Mesendoderm (in vitro differentiated cells): ENCODE measurements at regions not wholly inside any gene's neighbourhood (a gene's known extent, or its start where the extent isn't known, plus 50 kb on each side); places are given as distances from the start of the nearest gene placed in this dataset.
A peak's percentile ranks its signal among the peaks of the same experiment; 100 is the strongest.

Experiments
- DNase-seq: peaks from one replicate; pipeline ENCODE4 v3.0.0; 2013
- H2AK5ac ChIP-seq: 2 replicates; pipeline ENCODE4 v1.6.1; 2013; ENCODE audit warnings: low read length, inconsistent platforms
- H2BK120ac ChIP-seq: 2 replicates; pipeline ENCODE4 v1.6.1; 2013; ENCODE audit warnings: low read depth, mild to moderate bottlenecking, low read length, moderate library complexity, mixed read lengths
- H2BK15ac ChIP-seq: replicated peaks from 2 replicates; pipeline ENCODE4 v1.6.1; 2013; ENCODE audit warnings: low read depth, mild to moderate bottlenecking, moderate library complexity
- H2BK5ac ChIP-seq: 2 replicates; pipeline ENCODE4 v1.6.1; 2013; ENCODE audit warnings: low read length, inconsistent platforms
- H3K18ac ChIP-seq: 2 replicates; pipeline ENCODE4 v1.6.1; 2013; ENCODE audit warnings: mild to moderate bottlenecking, low read length, mixed read lengths
- H3K23ac ChIP-seq: one replicate; pipeline ENCODE4 v1.6.1; 2013; ENCODE audit warnings: low read length
- H3K27ac ChIP-seq: 2 replicates; pipeline ENCODE4 v1.5.1; 2013; ENCODE audit warnings: low read depth, mild to moderate bottlenecking, inconsistent platforms, low read length, moderate library complexity
- H3K27me3 ChIP-seq: 2 replicates; pipeline ENCODE4 v1.6.1; 2013; ENCODE audit warnings: low read length, control low read depth, mild to moderate bottlenecking, inconsistent platforms; ENCODE audit not compliant: insufficient read depth, poor library complexity
- H3K36me3 ChIP-seq: 2 replicates; pipeline ENCODE4 v1.6.1; 2013; ENCODE audit warnings: low read length, inconsistent platforms; ENCODE audit not compliant: control insufficient read depth, insufficient read depth
- H3K4ac ChIP-seq: one replicate; pipeline ENCODE4 v1.6.1; 2013; ENCODE audit warnings: low read depth, mild to moderate bottlenecking, low read length, moderate library complexity
- H3K4me1 ChIP-seq: 2 replicates; pipeline ENCODE4 v1.6.1; 2013; ENCODE audit warnings: low read depth, low read length, inconsistent platforms; ENCODE audit not compliant: control insufficient read depth
- H3K4me2 ChIP-seq: 2 replicates; pipeline ENCODE4 v1.6.1; 2013; ENCODE audit warnings: low read length
- H3K4me3 ChIP-seq: 2 replicates; pipeline ENCODE4 v1.5.1; 2013; ENCODE audit warnings: mild to moderate bottlenecking, low read length
- H3K56ac ChIP-seq: one replicate; pipeline ENCODE4 v1.6.1; 2013; ENCODE audit warnings: low read length
- H3K79me1 ChIP-seq: 2 replicates; pipeline ENCODE4 v1.6.1; 2013; ENCODE audit warnings: low read length, inconsistent platforms
- H3K79me2 ChIP-seq: 2 replicates; pipeline ENCODE4 v1.6.1; 2013; ENCODE audit warnings: mild to moderate bottlenecking, low read length; ENCODE audit not compliant: control insufficient read depth, insufficient read depth
- H3K9ac ChIP-seq: 2 replicates; pipeline ENCODE4 v1.6.1; 2013; ENCODE audit warnings: low read length, inconsistent platforms
- H4K5ac ChIP-seq: one replicate; pipeline ENCODE4 v1.6.1; 2013; ENCODE audit warnings: low read length
- H4K8ac ChIP-seq: one replicate; pipeline ENCODE4 v1.6.1; 2013; ENCODE audit warnings: low read depth, mild to moderate bottlenecking, control low read depth, low read length, moderate library complexity
- WGBS: extraction: QIAGEN DNeasy Blood & Tissue Kit; methylation state at CpG from one replicate; pipeline ENCODE4 v1.1.7; 2013; ENCODE audit warnings: low lambda C conversion rate, missing lambda C conversion rate; ENCODE audit not compliant: insufficient coverage; ENCODE audit errors: extremely low coverage; 5-methylcytosine and 5-hydroxymethylcytosine counted together

- no peak overlapping the region for H2AK5ac ChIP-seq
- H2BK120ac ChIP-seq, result peak overlapping the region; percentile 12
- H3K79me2 ChIP-seq, result no peaks in the 10 kb centered on the region
- H3K23ac ChIP-seq, result no peak overlapping the region
- H3K27me3 ChIP-seq, result no peaks in the 10 kb centered on the region
- H3K4me1 ChIP-seq, result peaks cover 3% of the 10 kb centered on the region
- WGBS, result no CpG with 5 or more reads among the region's 3 CpGs
- H2BK15ac ChIP-seq, result no peak overlapping the region
- no peak overlapping the region for H2BK5ac ChIP-seq
- no peak overlapping the region for H3K18ac ChIP-seq
- H3K36me3 ChIP-seq, result no peaks in the 10 kb centered on the region
- no peak overlapping the region for H3K4ac ChIP-seq
- H4K5ac ChIP-seq, result no peak overlapping the region
- H3K4me2 ChIP-seq, result no peak overlapping the region
- no peaks in the 10 kb centered on the region for H3K79me1 ChIP-seq
- H3K27ac ChIP-seq, result no peak overlapping the region
- no peak overlapping the region for H4K8ac ChIP-seq
- H3K56ac ChIP-seq, result no peak overlapping the region
- no peak for DNase-seq
- no peak overlapping the region for H3K4me3 ChIP-seq
- no peak overlapping the region for H3K9ac ChIP-seq
These were observed 127.3 kb upstream of the ZNF608 start for GRCh38 chr5:124873713-124874112.

- no peak for DNase-seq
- no peak overlapping the region for H2BK5ac ChIP-seq
- H3K9ac ChIP-seq, result no peak overlapping the region
- no peak overlapping the region for H3K4me2 ChIP-seq
- no peak overlapping the region for H2BK15ac ChIP-seq
- no peak overlapping the region for H3K27ac ChIP-seq
- H3K79me1 ChIP-seq, result no peaks in the 10 kb centered on the region
- peak overlapping the region; percentile 35 for H3K56ac ChIP-seq
- no peak overlapping the region for H3K23ac ChIP-seq
- H3K4me1 ChIP-seq, result peaks cover 3% of the 10 kb centered on the region
- no peak overlapping the region for H2BK120ac ChIP-seq
- H2AK5ac ChIP-seq, result no peak overlapping the region
- no peak overlapping the region for H3K4ac ChIP-seq
- no peak overlapping the region for H3K18ac ChIP-seq
- no peaks in the 10 kb centered on the region for H3K79me2 ChIP-seq
- H4K8ac ChIP-seq, result no peak overlapping the region
- no peak overlapping the region for H3K4me3 ChIP-seq
- no peaks in the 10 kb centered on the region for H3K27me3 ChIP-seq
- WGBS, result no CpG with 5 or more reads among the region's 1 CpG
- no peak overlapping the region for H4K5ac ChIP-seq
- H3K36me3 ChIP-seq, result no peaks in the 10 kb centered on the region
These were observed 130.1 kb upstream of the ZNF608 start for GRCh38 chr5:124876566-124876965.

GRCh38 chr5:124876983-124877382 lies 130.5 kb upstream of the ZNF608 start:
- Histone ChIP-seq H3K18ac (no peak overlapping the region), H3K9ac (no peak overlapping the region), H3K4ac (no peak overlapping the region), H3K27ac (no peak overlapping the region), H3K79me1 (no peaks in the 10 kb centered on the region), H2BK5ac (no peak overlapping the region), H2BK15ac (no peak overlapping the region), H3K4me3 (no peak overlapping the region), H3K4me1 (peaks cover 3% of the 10 kb centered on the region), H2BK120ac (no peak overlapping the region), H3K36me3 (no peaks in the 10 kb centered on the region), H3K4me2 (no peak overlapping the region), H2AK5ac (no peak overlapping the region), H3K79me2 (no peaks in the 10 kb centered on the region), H4K8ac (no peak overlapping the region), H3K56ac (no peak overlapping the region), H4K5ac (no peak overlapping the region), H3K23ac (no peak overlapping the region), H3K27me3 (no peaks in the 10 kb centered on the region)
- DNase-seq, result peak; percentile 16
- no CpG with 5 or more reads among the region's 2 CpGs for WGBS

- Histone ChIP-seq H4K8ac (no peak overlapping the region), H3K9ac (no peak overlapping the region), H3K4me2 (no peak overlapping the region), H3K27ac (no peak overlapping the region), H3K36me3 (no peaks in the 10 kb centered on the region), H3K27me3 (no peaks in the 10 kb centered on the region), H4K5ac (no peak overlapping the region), H3K56ac (no peak overlapping the region), H3K4ac (no peak overlapping the region), H3K79me1 (no peaks in the 10 kb centered on the region), H2BK15ac (no peak overlapping the region), H3K4me3 (no peak overlapping the region), H2BK120ac (no peak overlapping the region), H2AK5ac (no peak overlapping the region), H3K23ac (no peak overlapping the region), H2BK5ac (no peak overlapping the region), H3K79me2 (no peaks in the 10 kb centered on the region), H3K18ac (no peak overlapping the region), H3K4me1 (peaks cover 3% of the 10 kb centered on the region)
- DNase-seq, result no peak
- WGBS, result no CpG with 5 or more reads among the region's 7 CpGs
These were observed 131.2 kb upstream of the ZNF608 start for GRCh38 chr5:124877501-124878146.

- Histone ChIP-seq H2BK5ac (no peak overlapping the region), H3K56ac (no peak overlapping the region), H3K23ac (no peak overlapping the region), H3K79me2 (no peaks in the 10 kb centered on the region), H3K79me1 (no peaks in the 10 kb centered on the region), H3K27me3 (no peaks in the 10 kb centered on the region), H3K27ac (no peak overlapping the region), H2BK15ac (no peak overlapping the region), H3K4me3 (no peak overlapping the region), H4K5ac (no peak overlapping the region), H2AK5ac (no peak overlapping the region), H2BK120ac (no peak overlapping the region), H3K4ac (no peak overlapping the region), H3K9ac (no peak overlapping the region), H3K4me1 (peaks cover 3% of the 10 kb centered on the region), H3K18ac (no peak overlapping the region), H4K8ac (no peak overlapping the region), H3K36me3 (no peaks in the 10 kb centered on the region), H3K4me2 (no peak overlapping the region)
- no CpG with 5 or more reads among the region's 5 CpGs for WGBS
- no peak for DNase-seq
These were observed 132.3 kb upstream of the ZNF608 start for GRCh38 chr5:124878583-124879342.
